Skeletal muscle tissue (tissue), 3 donors: ENCODE measurements at regions not wholly inside any gene's neighbourhood (a gene's known extent, or its start where the extent isn't known, plus 50 kb on each side); places are given as distances from the start of the nearest gene placed in this dataset.

ENCODE experiments used
- H3K27ac ChIP-seq: one replicate; pipeline ENCODE4 v1.7.0; 2013; ENCODE audit warnings: mild to moderate bottlenecking, low read depth, low read length, inconsistent platforms
- H3K27me3 ChIP-seq, 3 donors: one replicate each; pipeline ENCODE4 v1.7.0; 2013; ENCODE audit warnings: low read length in 3 of 3; ENCODE audit not compliant: control insufficient read depth in 3 of 3, insufficient read depth in 3 of 3
- H3K36me3 ChIP-seq, 3 donors: one replicate each; pipeline ENCODE4 v1.7.0; 2013; ENCODE audit warnings: low read length in 3 of 3; ENCODE audit not compliant: control insufficient read depth in 3 of 3, insufficient read depth in 3 of 3
- H3K4me1 ChIP-seq, 3 donors: one replicate each; pipeline ENCODE4 v1.7.0; 2013; ENCODE audit warnings: low read length in 3 of 3, mild to moderate bottlenecking in 3 of 3; ENCODE audit not compliant: control insufficient read depth in 3 of 3, insufficient read depth in 3 of 3
- H3K4me3 ChIP-seq, 3 donors: one replicate each; pipeline ENCODE4 v1.7.0; 2013; ENCODE audit warnings: low read length in 3 of 3
- H3K9ac ChIP-seq, 3 donors: one replicate each; pipeline ENCODE4 v1.7.0; 2013; ENCODE audit warnings: low read length in 3 of 3, mild to moderate bottlenecking in 3 of 3, moderate library complexity in 2 of 3, low read depth in 1 of 3
- H3K9me3 ChIP-seq, 3 donors: one replicate each; pipeline ENCODE4 v1.7.0; 2013; ENCODE audit warnings: low read length in 3 of 3; ENCODE audit not compliant: control insufficient read depth in 3 of 3
- donor health status: Osteomylitis.

- peaks cover 0 to 19% (median 5%) of the 10 kb centered on the region in 3 donors for H3K4me1 ChIP-seq
- H3K36me3 ChIP-seq: no peaks in the 10 kb centered on the region
- no peak overlapping the region for H3K4me3 ChIP-seq
- no peaks in the 10 kb centered on the region for H3K9me3 ChIP-seq
- no peaks in the 10 kb centered on the region for H3K27me3 ChIP-seq
- H3K27ac ChIP-seq: no peak overlapping the region
- H3K9ac ChIP-seq: no peak overlapping the region
Measured at GRCh38 chr10:29836396-29836795, 201.6 kb upstream of the SVIL start.

GRCh38 chr10:29835055-29835454 is 200.3 kb upstream of the SVIL start:
- Histone ChIP-seq H3K4me1 (peaks cover 0 to 8% (median 0%) of the 10 kb centered on the region in 3 donors), H3K9me3 (no peaks in the 10 kb centered on the region), H3K9ac (no peak overlapping the region), H3K4me3 (no peak overlapping the region), H3K27me3 (no peaks in the 10 kb centered on the region), H3K36me3 (no peaks in the 10 kb centered on the region), H3K27ac (no peak overlapping the region)

- no peak overlapping the region for H3K4me3 ChIP-seq
- no peak overlapping the region for H3K27ac ChIP-seq
- H3K36me3 ChIP-seq: no peaks in the 10 kb centered on the region
- H3K9me3 ChIP-seq: no peaks in the 10 kb centered on the region
- H3K4me1 ChIP-seq: no peaks in the 10 kb centered on the region
- H3K9ac ChIP-seq: no peak overlapping the region
- no peaks in the 10 kb centered on the region for H3K27me3 ChIP-seq
Measured at GRCh38 chr10:29830531-29831512, 196.1 kb upstream of the SVIL start.

GRCh38 chr10:29829776-29830175 is 195.0 kb upstream of the SVIL start:
- Histone ChIP-seq H3K36me3 (no peaks in the 10 kb centered on the region), H3K27me3 (no peaks in the 10 kb centered on the region), H3K27ac (no peak overlapping the region), H3K4me1 (no peaks in the 10 kb centered on the region), H3K9ac (no peak overlapping the region), H3K9me3 (no peaks in the 10 kb centered on the region), H3K4me3 (no peak overlapping the region)

GRCh38 chr10:29828956-29829355 is 194.2 kb upstream of the SVIL start:
- H3K9ac ChIP-seq: no peak overlapping the region
- H3K4me1 ChIP-seq: no peaks in the 10 kb centered on the region
- no peaks in the 10 kb centered on the region for H3K27me3 ChIP-seq
- H3K36me3 ChIP-seq: no peaks in the 10 kb centered on the region
- no peaks in the 10 kb centered on the region for H3K9me3 ChIP-seq
- H3K27ac ChIP-seq: no peak overlapping the region
- no peak overlapping the region for H3K4me3 ChIP-seq

GRCh38 chr10:29828440-29828894 is 193.7 kb upstream of the SVIL start:
- no peak overlapping the region for H3K4me3 ChIP-seq
- no peak overlapping the region for H3K9ac ChIP-seq
- no peaks in the 10 kb centered on the region for H3K36me3 ChIP-seq
- no peaks in the 10 kb centered on the region for H3K9me3 ChIP-seq
- no peak overlapping the region for H3K27ac ChIP-seq
- peaks cover 0 to under 1% (median 0%) of the 10 kb centered on the region in 3 donors for H3K4me1 ChIP-seq
- no peaks in the 10 kb centered on the region for H3K27me3 ChIP-seq

GRCh38 chr10:29827512-29827911 is 192.7 kb upstream of the SVIL start:
- Histone ChIP-seq H3K36me3 (no peaks in the 10 kb centered on the region), H3K9ac (no peak overlapping the region), H3K4me3 (no peak overlapping the region), H3K27ac (no peak overlapping the region), H3K27me3 (no peaks in the 10 kb centered on the region), H3K9me3 (no peaks in the 10 kb centered on the region), H3K4me1 (peaks cover 0 to 7% (median 0%) of the 10 kb centered on the region in 3 donors)

- Histone ChIP-seq H3K36me3 (no peaks in the 10 kb centered on the region), H3K27me3 (no peaks in the 10 kb centered on the region), H3K9me3 (no peaks in the 10 kb centered on the region), H3K4me3 (no peak overlapping the region), H3K27ac (no peak overlapping the region), H3K9ac (no peak overlapping the region), H3K4me1 (peaks cover 0 to 13% (median under 1%) of the 10 kb centered on the region in 3 donors)
Measured at GRCh38 chr10:29826801-29827450, 192.2 kb upstream of the SVIL start.

GRCh38 chr10:29826221-29826620 is 191.4 kb upstream of the SVIL start:
- Histone ChIP-seq H3K4me1 (peaks cover 0 to 13% (median 8%) of the 10 kb centered on the region in 3 donors), H3K27me3 (no peaks in the 10 kb centered on the region), H3K27ac (no peak overlapping the region), H3K36me3 (no peaks in the 10 kb centered on the region), H3K4me3 (no peak overlapping the region), H3K9ac (no peak overlapping the region), H3K9me3 (no peaks in the 10 kb centered on the region)

GRCh38 chr10:29823553-29824080 is 188.8 kb upstream of the SVIL start:
- Histone ChIP-seq H3K27ac (peak overlapping the region; percentile 4), H3K36me3 (no peaks in the 10 kb centered on the region), H3K27me3 (no peaks in the 10 kb centered on the region), H3K9me3 (no peaks in the 10 kb centered on the region), H3K4me1 (peaks cover 6 to 27% (median 15%) of the 10 kb centered on the region in 3 donors), H3K9ac (no peak overlapping the region), H3K4me3 (peak overlapping the region in 1 of 3 donors; percentile 44)
